ENCODE measurements at regions not wholly inside any gene's neighbourhood (a gene's known extent, or its start where the extent isn't known, plus 50 kb on each side); places are given as distances from the start of the nearest gene placed in this dataset.
A peak's percentile ranks its signal among the peaks of the same experiment; 100 is the strongest.
"Not testable (repeated sequence)": the region's sequence is repeated elsewhere in the genome, so short reads cannot be mapped to it uniquely, and the experiment has no call there.

GRCh38 chr1:204782118-204782700, 88.5 kb upstream of the NFASC start:
- no peak for DNase-seq

GRCh38 chr1:204785023-204785422, 85.6 kb upstream of the NFASC start:
- not testable (repeated sequence) for DNase-seq

GRCh38 chr1:204788470-204788869, 82.2 kb upstream of the NFASC start:
- DNase-seq, result no peak

GRCh38 chr1:204791453-204792353, 79.0 kb upstream of the NFASC start:
- DNase-seq, result peak; percentile 86

- no peak for DNase-seq
Observed at GRCh38 chr1:204792354-204792692, 78.3 kb upstream of the NFASC start.

GRCh38 chr1:204793259-204793914, 77.3 kb upstream of the NFASC start:
- DNase-seq, result no peak

GRCh38 chr1:204796886-204797285, 73.8 kb upstream of the NFASC start:
- DNase-seq, result not testable (repeated sequence)

GRCh38 chr1:204797401-204797800, 73.3 kb upstream of the NFASC start:
- no peak for DNase-seq

GRCh38 chr1:204799630-204800029, 71.0 kb upstream of the NFASC start:
- no peak for DNase-seq

GRCh38 chr1:204801211-204801610, 69.5 kb upstream of the NFASC start:
- no peak for DNase-seq

- no peak for DNase-seq
Observed at GRCh38 chr1:204802401-204803175, 68.1 kb upstream of the NFASC start.

- DNase-seq, result no peak
Observed at GRCh38 chr1:204803607-204804006, 67.1 kb upstream of the NFASC start.

- peak; percentile 86 for DNase-seq
Observed at GRCh38 chr1:204806943-204807687, 63.5 kb upstream of the NFASC start.

- no peak for DNase-seq
Observed at GRCh38 chr1:204809488-204809887, 61.2 kb upstream of the NFASC start.

GRCh38 chr1:204812842-204813241, 57.8 kb upstream of the NFASC start:
- no peak for DNase-seq

- no peak for DNase-seq
Observed at GRCh38 chr1:204813522-204813921, 57.1 kb upstream of the NFASC start.

- no peak for DNase-seq
Observed at GRCh38 chr1:204814166-204814884, 56.3 kb upstream of the NFASC start.

- no peak for DNase-seq
Observed at GRCh38 chr1:204817341-204817740, 53.3 kb upstream of the NFASC start.

GRCh38 chr1:204818998-204819397, 51.7 kb upstream of the NFASC start:
- no peak for DNase-seq

- DNase-seq, result no peak
Observed at GRCh38 chr1:204819495-204819894, 51.2 kb upstream of the NFASC start.
